ENCODE measurements at regions not wholly inside any gene's neighbourhood (a gene's known extent, or its start where the extent isn't known, plus 50 kb on each side); places are given as distances from the start of the nearest gene placed in this dataset.
A peak's percentile ranks its signal among the peaks of the same experiment; 100 is the strongest.

DNA sequence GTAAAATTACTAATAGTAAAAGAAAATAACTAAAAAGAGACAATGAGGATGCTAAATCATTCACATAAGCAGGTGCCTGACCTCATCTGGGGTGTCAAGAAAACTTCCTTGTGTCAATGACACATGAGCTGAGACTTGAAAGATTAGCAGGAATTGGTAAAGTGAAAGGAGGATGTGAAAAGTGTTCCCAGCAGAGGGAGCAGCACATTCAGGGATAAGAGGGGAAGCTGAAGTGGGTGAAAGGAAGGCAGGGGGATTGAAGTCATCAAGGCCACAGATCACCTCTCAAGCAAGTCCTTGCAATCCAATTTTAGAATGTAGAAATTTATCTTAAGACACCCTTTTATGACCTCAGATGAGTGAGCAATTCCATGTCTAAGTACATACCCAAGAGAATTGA is 60.2 kb upstream of the ACP3 start:
- TF ChIP-seq, protein P1, sequence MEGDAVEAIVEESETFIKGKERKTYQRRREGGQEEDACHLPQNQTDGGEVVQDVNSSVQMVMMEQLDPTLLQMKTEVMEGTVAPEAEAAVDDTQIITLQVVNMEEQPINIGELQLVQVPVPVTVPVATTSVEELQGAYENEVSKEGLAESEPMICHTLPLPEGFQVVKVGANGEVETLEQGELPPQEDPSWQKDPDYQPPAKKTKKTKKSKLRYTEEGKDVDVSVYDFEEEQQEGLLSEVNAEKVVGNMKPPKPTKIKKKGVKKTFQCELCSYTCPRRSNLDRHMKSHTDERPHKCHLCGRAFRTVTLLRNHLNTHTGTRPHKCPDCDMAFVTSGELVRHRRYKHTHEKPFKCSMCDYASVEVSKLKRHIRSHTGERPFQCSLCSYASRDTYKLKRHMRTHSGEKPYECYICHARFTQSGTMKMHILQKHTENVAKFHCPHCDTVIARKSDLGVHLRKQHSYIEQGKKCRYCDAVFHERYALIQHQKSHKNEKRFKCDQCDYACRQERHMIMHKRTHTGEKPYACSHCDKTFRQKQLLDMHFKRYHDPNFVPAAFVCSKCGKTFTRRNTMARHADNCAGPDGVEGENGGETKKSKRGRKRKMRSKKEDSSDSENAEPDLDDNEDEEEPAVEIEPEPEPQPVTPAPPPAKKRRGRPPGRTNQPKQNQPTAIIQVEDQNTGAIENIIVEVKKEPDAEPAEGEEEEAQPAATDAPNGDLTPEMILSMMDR (conservative IDR thresholded peaks at IDR 0.05; ENCODE audit: low read depth, low read length), result peak; percentile 75
- no peak for TF ChIP-seq EZH2 (IDR thresholded peaks at IDR 0.05; ENCODE audit: low read length, unreplicated experiment)
- no peak for TF ChIP-seq EZH2phosphoT487 (IDR thresholded peaks at IDR 0.05; ENCODE audit: borderline replicate concordance, low read length)

Measured in PC-3 (cell line).